ENCODE measurements at regions not wholly inside any gene's neighbourhood (a gene's known extent, or its start where the extent isn't known, plus 50 kb on each side); places are given as distances from the start of the nearest gene placed in this dataset.

GRCh38 chr6:11320914-11321597 lies 88.6 kb upstream of the NEDD9 start:
- H3K4me3 ChIP-seq: no peak overlapping the region
- H2AFZ ChIP-seq (ENCODE audit: control insufficient read depth, low read depth, low read length): no peak overlapping the region
- H3K27ac ChIP-seq (ENCODE audit: control insufficient read depth, insufficient read depth): no peak overlapping the region
- DNase-seq (ENCODE audit: low read depth, low spot score) (no peak), FAIRE-seq (no peak), ATAC-seq (no peak)
- ChIA-PET RAD21 (ENCODE audit: unreplicated experiment) (interaction anchor here (1.0 to 6.4 kb wide), 7 partner anchors 9 to 173 kb away, joined by 3 to 118 read pairs (median 32); no protein-coding TSS in a partner anchor), SMC1A (ENCODE audit: uncharacterized antibody, unreplicated experiment) (interaction anchor here (0.6 to 12.6 kb wide), 10 partner anchors 28 to 174 kb away, joined by 3 to 129 read pairs (median 25); no protein-coding TSS in a partner anchor), CTCF (interaction anchor here (0.7 to 3.0 kb wide), 4 partner anchors 51 to 175 kb away, joined by 3 to 24 read pairs (median 3); no protein-coding TSS in a partner anchor), POLR2A (interaction anchor here (0.5 to 3.0 kb wide), 3 partner anchors 10 to 43 kb away, joined by 3 to 14 read pairs (median 4); no protein-coding TSS in a partner anchor)
- intact Hi-C loops (cut with micrococcal nuclease; ENCODE audit: unreplicated experiment): loop anchor here (5.0 kb wide), 2 partner anchors 44 to 179 kb away; no protein-coding TSS in a partner anchor
- H4K20me1 ChIP-seq (ENCODE audit: control insufficient read depth, insufficient read depth): no peaks in the 10 kb centered on the region
- H3K9me3 ChIP-seq (replicated peaks; ENCODE audit: control insufficient read depth, insufficient read depth, low read length): no peaks in the 10 kb centered on the region
- peaks cover 46% of the 10 kb centered on the region for H3K4me1 ChIP-seq (ENCODE audit: control insufficient read depth, insufficient read depth, low read length)
- H3K27me3 ChIP-seq (replicated peaks in 1 of 2; ENCODE audit: control insufficient read depth in 2 of 2, insufficient read depth in 2 of 2, low read length in 1 of 2): no peaks in the 10 kb centered on the region
- H3K4me2 ChIP-seq (ENCODE audit: control insufficient read depth, insufficient read depth): no peak overlapping the region
- H3K36me3 ChIP-seq (ENCODE audit: control insufficient read depth in 2 of 2, insufficient read depth in 2 of 2, low read length in 1 of 2): peaks cover 2 to 15% of the 10 kb centered on the region in 2 experiments; a peak in 1 of 4 replicates
- in situ Hi-C loops (cut with MboI): no loop called here
- no peak overlapping the region for H3K9ac ChIP-seq (ENCODE audit: control insufficient read depth, insufficient read depth, low read length)
- WGBS (ENCODE audit: insufficient coverage, insufficient replicate concordance, low lambda C conversion rate, missing lambda C conversion rate): 95% methylated on average over 9 of the region's 9 CpGs
- peaks cover 14% of the 10 kb centered on the region for H3K79me2 ChIP-seq (ENCODE audit: control insufficient read depth, insufficient read depth, low read length)
- no TSS peak for BruUV-seq (replicated peaks)
- TF ChIP-seq CHD4 (IDR thresholded peaks at IDR 0.05) (no peak), ZSCAN29 (IDR thresholded peaks at IDR 0.05) (no peak), ZNF384 (IDR thresholded peaks at IDR 0.05; ENCODE audit: borderline replicate concordance, low read depth, low read length) (no peak), KAT2A (conservative IDR thresholded peaks at IDR 0.05; ENCODE audit: control insufficient read depth, low read depth, low read length) (no peak), KDM1A (IDR thresholded peaks at IDR 0.05; ENCODE audit: borderline replicate concordance) (no peak), ESRRA (IDR thresholded peaks at IDR 0.05; ENCODE audit: low read length) (no peak), ZBED1 (IDR thresholded peaks at IDR 0.05; ENCODE audit: borderline replicate concordance) (no peak), PAX5 (IDR thresholded peaks at IDR 0.05; ENCODE audit: borderline replicate concordance, low read depth, low read length) (no peak), CUX1 (IDR thresholded peaks at IDR 0.05; ENCODE audit: insufficient replicate concordance, low read depth, low read length) (no peak), SRF (IDR thresholded peaks at IDR 0.05; ENCODE audit: low read depth in 2 of 2, low read length in 2 of 2) (no peak), RAD21 (IDR thresholded peaks at IDR 0.05; ENCODE audit: insufficient read depth, low read depth, low read length) (no peak), NFYB (IDR thresholded peaks at IDR 0.05; ENCODE audit: insufficient read depth, low read depth, low read length) (no peak), TARDBP (IDR thresholded peaks at IDR 0.05; ENCODE audit: borderline replicate concordance) (no peak), POLR2A (IDR thresholded peaks at IDR 0.05; ENCODE audit: low read depth, low read length) (no peak), RCOR1 (conservative IDR thresholded peaks at IDR 0.05; ENCODE audit: low read depth, low read length) (no peak), ZNF274 (IDR thresholded peaks at IDR 0.05; ENCODE audit: insufficient read depth, insufficient read length) (no peak), FOXK2 (IDR thresholded peaks at IDR 0.05) (no peak), RB1 (IDR thresholded peaks at IDR 0.05; ENCODE audit: borderline replicate concordance) (no peak), IRF5 (IDR thresholded peaks at IDR 0.05; ENCODE audit: borderline replicate concordance) (no peak)

Measured in GM12878 (cell line).